RWPE2 (cell line): ENCODE measurements at regions not wholly inside any gene's neighbourhood (a gene's known extent, or its start where the extent isn't known, plus 50 kb on each side); places are given as distances from the start of the nearest gene placed in this dataset.

ENCODE experiments used
- ATAC-seq: fragments of 200-7000 bp; cut with Tn5 transposase; 3 replicates; pipeline ENCODE4 v1.9.1; 2021; ENCODE audit warnings: low read depth
- DNase-seq: peaks from one replicate; pipeline ENCODE4 v3.0.0-alpha.2; 2020; ENCODE audit warnings: low spot score
- H3K27ac ChIP-seq: fragments of 450-650 bp; 2 replicates; pipeline ENCODE4 v1.5.1; 2017; ENCODE audit warnings: mild to moderate bottlenecking; ENCODE audit not compliant: poor library complexity, severe bottlenecking
- H3K27me3 ChIP-seq: fragments of 250-450 bp; sonication (Bioruptor Pico); 2 replicates; pipeline ENCODE4 v1.5.1; 2021; ENCODE audit warnings: mild to moderate bottlenecking, moderate library complexity; ENCODE audit not compliant: insufficient read depth, poor library complexity, severe bottlenecking
- H3K36me3 ChIP-seq: fragments of 250-450 bp; sonication (Bioruptor Pico); 2 replicates; pipeline ENCODE4 v1.5.1; 2020; ENCODE audit warnings: low read depth, mild to moderate bottlenecking, moderate library complexity
- H3K4me1 ChIP-seq: fragments of 250-450 bp; sonication (Bioruptor Pico); 2 replicates; pipeline ENCODE4 v1.5.1; 2021; ENCODE audit warnings: mild to moderate bottlenecking, moderate library complexity; ENCODE audit not compliant: insufficient read depth, poor library complexity, severe bottlenecking
- H3K4me3 ChIP-seq: fragments of 250-450 bp; sonication (Bioruptor Pico); 2 replicates; pipeline ENCODE4 v1.5.1; 2021; ENCODE audit warnings: mild to moderate bottlenecking, moderate library complexity; ENCODE audit not compliant: severe bottlenecking
- H3K9me3 ChIP-seq: fragments of 250-450 bp; sonication (Bioruptor Pico); 2 replicates; pipeline ENCODE4 v1.5.1; 2021; ENCODE audit warnings: mild to moderate bottlenecking, moderate library complexity; ENCODE audit not compliant: severe bottlenecking
- CTCF ChIP-seq: fragments of 450-650 bp; IDR thresholded peaks from one replicate; pipeline ENCODE4 v1.5.1; 2017; ENCODE audit warnings: mild to moderate bottlenecking, moderate library complexity; ENCODE audit not compliant: poor library complexity, severe bottlenecking

- DNase-seq (no peak), ATAC-seq (no peak)
- Histone ChIP-seq H3K27me3 (peaks cover 78% of the 10 kb centered on the region), H3K27ac (no peak overlapping the region), H3K4me3 (no peak overlapping the region), H3K36me3 (no peaks in the 10 kb centered on the region), H3K4me1 (no peaks in the 10 kb centered on the region), H3K9me3 (no peaks in the 10 kb centered on the region)
- TF ChIP-seq CTCF = no peak
Observed at GRCh38 chr20:59386809-59387208, 86.4 kb downstream of the EDN3 start.

GRCh38 chr20:59387891-59388290 lies 87.5 kb downstream of the EDN3 start:
- no peaks in the 10 kb centered on the region for H3K36me3 ChIP-seq
- no peaks in the 10 kb centered on the region for H3K4me1 ChIP-seq
- no peak overlapping the region for H3K27ac ChIP-seq
- no peaks in the 10 kb centered on the region for H3K9me3 ChIP-seq
- DNase-seq (no peak), ATAC-seq (no peak)
- no peak for TF ChIP-seq CTCF
- H3K27me3 ChIP-seq = peaks cover 68% of the 10 kb centered on the region
- no peak overlapping the region for H3K4me3 ChIP-seq

- no peaks in the 10 kb centered on the region for H3K4me1 ChIP-seq
- H3K27me3 ChIP-seq = peaks cover 62% of the 10 kb centered on the region
- no peaks in the 10 kb centered on the region for H3K9me3 ChIP-seq
- no peak overlapping the region for H3K27ac ChIP-seq
- ATAC-seq = no peak
- no peak overlapping the region for H3K4me3 ChIP-seq
- DNase-seq = no peak
- TF ChIP-seq CTCF = no peak
- H3K36me3 ChIP-seq = no peaks in the 10 kb centered on the region
Observed at GRCh38 chr20:59388402-59388801, 88.0 kb downstream of the EDN3 start.

- H3K4me1 ChIP-seq = no peaks in the 10 kb centered on the region
- ATAC-seq = no peak
- DNase-seq = no peak
- no peaks in the 10 kb centered on the region for H3K36me3 ChIP-seq
- H3K27me3 ChIP-seq = peaks cover 75% of the 10 kb centered on the region
- TF ChIP-seq CTCF = no peak
- H3K27ac ChIP-seq = no peak overlapping the region
- H3K4me3 ChIP-seq = no peak overlapping the region
- no peaks in the 10 kb centered on the region for H3K9me3 ChIP-seq
Observed at GRCh38 chr20:59390437-59390836, 90.0 kb downstream of the EDN3 start.

GRCh38 chr20:59391975-59392374 lies 91.6 kb downstream of the EDN3 start:
- Histone ChIP-seq H3K9me3 (no peaks in the 10 kb centered on the region), H3K27me3 (peaks cover 77% of the 10 kb centered on the region), H3K4me1 (no peaks in the 10 kb centered on the region), H3K4me3 (no peak overlapping the region), H3K27ac (no peak overlapping the region), H3K36me3 (no peaks in the 10 kb centered on the region)
- no peak for DNase-seq
- ATAC-seq = no peak
- no peak for TF ChIP-seq CTCF
